ENCODE measurements at regions not wholly inside any gene's neighbourhood (a gene's known extent, or its start where the extent isn't known, plus 50 kb on each side); places are given as distances from the start of the nearest gene placed in this dataset.

- TF ChIP-seq CTCF (IDR thresholded peaks at IDR 0.05) (no peak), POLR2A (IDR thresholded peaks at IDR 0.05) (no peak)
Measured at GRCh38 chr11:15744693-15745092, 611.7 kb downstream of the SOX6 start.
